HG02938 (cell line): ENCODE measurements at regions not wholly inside any gene's neighbourhood (a gene's known extent, or its start where the extent isn't known, plus 50 kb on each side); places are given as distances from the start of the nearest gene placed in this dataset.

Experiments
- ATAC-seq: cut with Tn5 transposase; IDR thresholded peaks from one replicate; pipeline ENCODE4 v1.9.1; 2021; ENCODE audit warnings: mild to moderate bottlenecking, moderate library complexity; ENCODE audit not compliant: unreplicated experiment

- no peak for ATAC-seq
These were observed 745.4 kb downstream of the TECRL start for GRCh38 chr4:63663870-63664269.

- no peak for ATAC-seq
These were observed 764.9 kb downstream of the TECRL start for GRCh38 chr4:63644396-63644795.

GRCh38 chr4:63637270-63637669, 772.0 kb downstream of the TECRL start:
- no peak for ATAC-seq

GRCh38 chr4:63632858-63633257, 776.4 kb downstream of the TECRL start:
- no peak for ATAC-seq

GRCh38 chr4:63620271-63620670, 789.0 kb downstream of the TECRL start:
- ATAC-seq = no peak

GRCh38 chr4:63619771-63620170, 789.5 kb downstream of the TECRL start:
- no peak for ATAC-seq

- no peak for ATAC-seq
These were observed 790.1 kb downstream of the TECRL start for GRCh38 chr4:63618883-63619718.

GRCh38 chr4:63607169-63607872, 801.9 kb downstream of the TECRL start:
- ATAC-seq = no peak

- ATAC-seq = no peak
These were observed 819.5 kb downstream of the TECRL start for GRCh38 chr4:63589796-63590195.

GRCh38 chr4:63583561-63583960, 825.7 kb downstream of the TECRL start:
- ATAC-seq = no peak

GRCh38 chr4:63583007-63583406, 826.2 kb downstream of the TECRL start:
- no peak for ATAC-seq

GRCh38 chr4:63580796-63581475, 828.3 kb downstream of the TECRL start:
- ATAC-seq = peak; percentile 67

- no peak for ATAC-seq
These were observed 830.9 kb downstream of the TECRL start for GRCh38 chr4:63578383-63578782.

GRCh38 chr4:63566658-63567057, 842.6 kb downstream of the TECRL start:
- ATAC-seq = no peak

- no peak for ATAC-seq
These were observed 845.8 kb downstream of the TECRL start for GRCh38 chr4:63563288-63564014.

GRCh38 chr4:63558709-63559108, 850.5 kb downstream of the TECRL start:
- no peak for ATAC-seq

- ATAC-seq = no peak
These were observed 852.9 kb downstream of the TECRL start for GRCh38 chr4:63556332-63556731.

GRCh38 chr4:63553123-63553522, 856.1 kb downstream of the TECRL start:
- no peak for ATAC-seq

- no peak for ATAC-seq
These were observed 867.4 kb downstream of the TECRL start for GRCh38 chr4:63541828-63542227.

GRCh38 chr4:63529581-63530337, 879.5 kb downstream of the TECRL start:
- ATAC-seq = no peak
